H1 (cell line): ENCODE measurements at regions not wholly inside any gene's neighbourhood (a gene's known extent, or its start where the extent isn't known, plus 50 kb on each side); places are given as distances from the start of the nearest gene placed in this dataset.

ENCODE experiments used
- CTCF ChIA-PET: fragments of 300-600 bp; sonication (Branson Sonifier 250); formaldehyde crosslinking; loops from one replicate; lab custom pipeline; 2021; ENCODE audit not compliant: partially characterized antibody; lab: Charles Lee
- POLR2A ChIA-PET: fragments of 300-600 bp; sonication (Branson Sonifier 250); formaldehyde crosslinking; loops from one replicate; lab custom pipeline; 2021; ENCODE audit warnings: inconsistent platforms; ENCODE audit not compliant: partially characterized antibody; lab: Charles Lee
- DNase-seq, 2 experiments: peaks; one replicate each; pipeline versions ENCODE4 v3.0.0 to v3.0.0-alpha.2; 2010 to 2022; ENCODE audit warnings: low spot score in 2 of 2, low read depth in 1 of 2, mixed read lengths in 1 of 2
- FAIRE-seq: peaks from 2 replicates; lab custom pipeline; 2011; peaks lifted over from hg19 to GRCh38; lab: Jason Lieb, UNC
- H2AFZ ChIP-seq: 2 replicates; pipeline ENCODE4 v1.8.1; 2012; ENCODE audit warnings: low read length, inconsistent platforms
- H2AK5ac ChIP-seq: 2 replicates; pipeline ENCODE4 v1.6.1; 2013; ENCODE audit warnings: low read depth, low read length
- H2BK120ac ChIP-seq: replicated peaks from 2 replicates; pipeline ENCODE3; 2013; ENCODE audit warnings: low read depth, low read length, inconsistent platforms
- H2BK12ac ChIP-seq: 2 replicates; pipeline ENCODE4 v1.6.1; 2013; ENCODE audit warnings: low read depth, low read length
- H2BK15ac ChIP-seq: 2 replicates; pipeline ENCODE4 v1.6.1; 2013; ENCODE audit warnings: low read length
- H2BK20ac ChIP-seq: 2 replicates; pipeline ENCODE4 v1.6.1; 2013; ENCODE audit warnings: low read length
- H2BK5ac ChIP-seq: 2 replicates; pipeline ENCODE4 v1.6.1; 2013; ENCODE audit warnings: low read depth, low read length
- H3K14ac ChIP-seq: 2 replicates; pipeline ENCODE4 v1.6.1; 2013; ENCODE audit warnings: inconsistent platforms; ENCODE audit not compliant: insufficient read length
- H3K18ac ChIP-seq: 2 replicates; pipeline ENCODE4 v1.6.1; 2013; ENCODE audit warnings: low read length; ENCODE audit errors: extremely low read depth
- H3K23ac ChIP-seq: 2 replicates; pipeline ENCODE4 v1.6.1; 2013; ENCODE audit warnings: inconsistent platforms; ENCODE audit not compliant: insufficient read length
- H3K23me2 ChIP-seq: 2 replicates; pipeline ENCODE4 v1.6.1; 2013; ENCODE audit warnings: low read depth, low read length
- H3K27ac ChIP-seq: 2 replicates; pipeline ENCODE4 v1.6.1; 2011; ENCODE audit warnings: low read depth, low read length, inconsistent platforms
- H3K27me3 ChIP-seq, 4 experiments: replicated peaks in 1 of 4; 1 replicate in 1 of 4; 2 replicates in 3 of 4; pipeline versions ENCODE4 v1.6.1 to v1.8.1; 2011 to 2013; ENCODE audit warnings: low read length in 3 of 4, mild to moderate bottlenecking in 3 of 4, inconsistent platforms in 2 of 4, mixed read lengths in 2 of 4, moderate library complexity in 1 of 4; ENCODE audit not compliant: control insufficient read depth in 3 of 4, insufficient read depth in 3 of 4; ENCODE audit errors: extremely low read depth in 1 of 4
- H3K36me3 ChIP-seq, 4 experiments: 2 replicates each; pipeline versions ENCODE4 v1.6.1 to v1.8.1; 2011 to 2013; ENCODE audit warnings: mild to moderate bottlenecking in 4 of 4, low read length in 3 of 4, moderate library complexity in 2 of 4, control low read depth in 1 of 4, inconsistent platforms in 1 of 4; ENCODE audit not compliant: insufficient read depth in 4 of 4, control insufficient read depth in 2 of 4
- H3K4ac ChIP-seq: replicated peaks from 2 replicates; pipeline ENCODE3; 2013; ENCODE audit warnings: low read length, low read depth, mixed read lengths, inconsistent platforms; ENCODE audit not compliant: insufficient read length
- H3K4me1 ChIP-seq, 4 experiments: replicated peaks in 1 of 4; 1 replicate in 1 of 4; 2 replicates in 3 of 4; pipeline versions ENCODE4 v1.6.1 to v1.8.1; 2011 to 2013; ENCODE audit warnings: low read length in 3 of 4, inconsistent platforms in 2 of 4, mixed read lengths in 1 of 4; ENCODE audit not compliant: insufficient read depth in 4 of 4, control insufficient read depth in 3 of 4
- H3K4me2 ChIP-seq, 2 experiments: 2 replicates each; pipeline versions ENCODE4 v1.6.1 to v1.8.1; 2011 to 2013; ENCODE audit warnings: low read depth in 2 of 2, low read length in 2 of 2, control low read depth in 1 of 2, inconsistent platforms in 1 of 2, mild to moderate bottlenecking in 1 of 2; ENCODE audit not compliant: insufficient read depth in 1 of 2
- H3K4me3 ChIP-seq, 4 experiments: fragments of 200-600, 300-600 bp in 1 of 4; sonication (generic), shearing (Covaris generic), sonication (Bioruptor Twin) in 1 of 4; 2 replicates each; pipeline versions ENCODE4 v1.5.1 to v1.8.1; 2011 to 2016; ENCODE audit warnings: low read length in 4 of 4, low read depth in 3 of 4, control low read depth in 2 of 4, inconsistent platforms in 2 of 4, mild to moderate bottlenecking in 2 of 4, mixed read lengths in 1 of 4, moderate library complexity in 1 of 4; ENCODE audit not compliant: insufficient read depth in 2 of 4; ENCODE audit errors: extremely low read depth in 1 of 4
- H3K56ac ChIP-seq: replicated peaks from 2 replicates; pipeline ENCODE3; 2013; ENCODE audit warnings: low read depth, mild to moderate bottlenecking, mixed read lengths, low read length, inconsistent platforms; ENCODE audit not compliant: insufficient read length
- H3K79me1 ChIP-seq: 2 replicates; pipeline ENCODE4 v1.6.1; 2013; ENCODE audit warnings: low read depth, low read length, control low read depth
- H3K79me2 ChIP-seq, 2 experiments: 2 replicates each; pipeline versions ENCODE4 v1.6.1 to v1.8.1; 2012 to 2013; ENCODE audit warnings: low read length in 2 of 2, mild to moderate bottlenecking in 2 of 2, inconsistent platforms in 1 of 2; ENCODE audit not compliant: insufficient read depth in 2 of 2, control insufficient read depth in 1 of 2
- H3K9ac ChIP-seq, 4 experiments: replicated peaks in 1 of 4; 1 replicate in 1 of 4; 2 replicates in 3 of 4; pipeline versions ENCODE4 v1.6.1 to v1.8.1; 2011 to 2013; ENCODE audit warnings: low read depth in 3 of 4, low read length in 3 of 4, control low read depth in 2 of 4, mild to moderate bottlenecking in 2 of 4, moderate library complexity in 2 of 4, inconsistent platforms in 1 of 4; ENCODE audit errors: extremely low read depth in 1 of 4
- H3K9me3 ChIP-seq, 2 experiments: 2 replicates each; pipeline versions ENCODE4 v1.6.1 to v1.8.1; 2012 to 2013; ENCODE audit warnings: mild to moderate bottlenecking in 2 of 2, moderate library complexity in 2 of 2, control low read depth in 1 of 2, inconsistent platforms in 1 of 2, low read depth in 1 of 2, low read length in 1 of 2, mixed read lengths in 1 of 2; ENCODE audit not compliant: insufficient read depth in 2 of 2
- H4K20me1 ChIP-seq, 2 experiments: replicated peaks in 1 of 2; 2 replicates each; pipeline versions ENCODE3 to v1.8.1; 2011 to 2013; ENCODE audit warnings: inconsistent platforms in 2 of 2, low read length in 2 of 2, mild to moderate bottlenecking in 1 of 2; ENCODE audit not compliant: insufficient read depth in 2 of 2, control insufficient read depth in 1 of 2
- H4K5ac ChIP-seq: 2 replicates; pipeline ENCODE4 v1.6.1; 2013; ENCODE audit warnings: low read length, low read depth, mixed read lengths, inconsistent platforms; ENCODE audit not compliant: insufficient read length
- H4K8ac ChIP-seq: 2 replicates; pipeline ENCODE4 v1.8.0; 2013; ENCODE audit warnings: mild to moderate bottlenecking, moderate library complexity, low read length, inconsistent platforms; ENCODE audit not compliant: insufficient read depth; ENCODE audit errors: extremely low read depth
- H4K91ac ChIP-seq: replicated peaks from 2 replicates; pipeline ENCODE3; 2013; ENCODE audit warnings: low read length, mixed read lengths, inconsistent platforms; ENCODE audit not compliant: insufficient read length
- BCL11A ChIP-seq, 2 experiments: IDR thresholded peaks; one replicate each; pipeline ENCODE4 v1.6.1; 2011; ENCODE audit warnings: low read depth in 2 of 2, low read length in 2 of 2, mild to moderate bottlenecking in 2 of 2
- JUND ChIP-seq: IDR thresholded peaks from 2 replicates; pipeline ENCODE4 v1.6.1; 2011; ENCODE audit warnings: mild to moderate bottlenecking, improper control_type of control experiment, low read length
- POLR2AphosphoS5 ChIP-seq: IDR thresholded peaks from 2 replicates; pipeline ENCODE4 v1.6.1; 2011; ENCODE audit warnings: low read depth, low read length
- POU5F1 ChIP-seq: IDR thresholded peaks from 2 replicates; pipeline ENCODE4 v1.6.1; 2011; ENCODE audit warnings: low read depth, mild to moderate bottlenecking, low read length, moderate library complexity
- TCF12 ChIP-seq: IDR thresholded peaks from 2 replicates; pipeline ENCODE4 v1.6.1; 2011; ENCODE audit warnings: low read depth, mild to moderate bottlenecking, low read length

DNA sequence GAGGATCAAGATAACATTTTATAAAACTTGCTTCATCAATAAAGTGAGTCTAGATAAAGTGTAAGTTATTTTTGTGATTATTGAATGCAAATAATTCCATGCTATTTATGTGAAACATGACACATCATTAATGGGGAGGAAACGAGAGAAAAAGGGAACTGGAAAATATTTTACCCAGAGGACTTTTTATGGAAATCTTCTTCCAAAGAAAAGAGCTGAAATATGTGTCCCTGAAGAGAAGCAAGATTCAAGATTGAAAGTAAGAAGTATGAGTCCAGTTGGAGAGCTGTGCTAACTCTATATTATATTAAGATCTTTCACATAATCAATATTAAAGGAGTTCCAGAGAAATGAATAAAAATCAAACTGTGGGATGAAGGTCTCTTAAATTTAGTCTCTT lies 1361.8 kb downstream of the GATA3 start (continued):
- TF ChIP-seq JUND, result no peak

DNA sequence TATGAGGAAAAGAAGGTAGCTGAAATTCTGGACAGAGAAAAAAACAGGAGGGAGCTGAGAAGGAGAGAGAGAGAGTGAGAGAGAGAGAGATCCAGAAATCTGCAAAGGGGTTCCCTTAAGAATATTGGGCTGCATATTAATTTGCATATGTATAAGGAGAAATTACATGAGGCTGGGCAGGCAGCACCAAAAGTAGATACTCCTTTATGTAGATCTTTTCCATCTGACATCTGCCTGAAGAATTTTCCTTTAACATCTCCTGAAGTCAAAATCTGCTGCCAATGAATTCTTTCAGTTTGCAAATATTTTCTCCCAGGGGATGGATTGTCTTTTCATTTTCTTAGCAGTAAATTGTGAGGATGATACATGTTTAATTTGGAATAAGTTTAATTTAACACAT lies 1365.3 kb downstream of the GATA3 start:
- Histone ChIP-seq H3K4me3 (no peak overlapping the region), H3K79me1 (no peaks in the 10 kb centered on the region)
- CTCF ChIA-PET, result no interaction called here

More for the DNA sequence above, 1365.3 kb downstream of the GATA3 start:
- no peaks in the 10 kb centered on the region for H3K36me3 ChIP-seq
- no peak overlapping the region for H2BK15ac ChIP-seq
- no peak overlapping the region for H3K4ac ChIP-seq
- peak overlapping the region; percentile 70 for H2AFZ ChIP-seq
- FAIRE-seq, result no peak
- TF ChIP-seq POLR2AphosphoS5, result no peak
- no peak for TF ChIP-seq TCF12
- TF ChIP-seq BCL11A (IDR thresholded peaks at IDR 0.05; ENCODE audit: low read depth in 2 of 2, low read length in 2 of 2), result no peak
- no peak for TF ChIP-seq POU5F1
- H3K23me2 ChIP-seq, result no peaks in the 10 kb centered on the region
- H2BK20ac ChIP-seq, result no peak overlapping the region
- H3K79me2 ChIP-seq, result no peaks in the 10 kb centered on the region
- no peak overlapping the region for H2BK120ac ChIP-seq
- no peak overlapping the region for H4K8ac ChIP-seq
- no peak overlapping the region for H4K91ac ChIP-seq
- H3K18ac ChIP-seq, result no peak overlapping the region
- H4K5ac ChIP-seq, result no peak overlapping the region
- peaks cover 2 to 5% of the 10 kb centered on the region in 2 experiments; a peak in 2 of 4 replicates for H3K9me3 ChIP-seq
- H3K14ac ChIP-seq, result no peak overlapping the region
- H3K9ac ChIP-seq, result no peak overlapping the region
- H3K4me2 ChIP-seq, result no peak overlapping the region
- POLR2A ChIA-PET, result no interaction called here
- H2BK12ac ChIP-seq, result no peak overlapping the region
- H4K20me1 ChIP-seq, result no peaks in the 10 kb centered on the region
- H2BK5ac ChIP-seq, result no peak overlapping the region
- DNase-seq, result no peak
- no peaks in the 10 kb centered on the region for H3K4me1 ChIP-seq
- no peaks in the 10 kb centered on the region for H3K27me3 ChIP-seq
- H3K23ac ChIP-seq, result no peak overlapping the region
- H2AK5ac ChIP-seq, result no peak overlapping the region
- no peak overlapping the region for H3K27ac ChIP-seq
- H3K56ac ChIP-seq, result no peak overlapping the region
